ENCODE measurements at regions not wholly inside any gene's neighbourhood (a gene's known extent, or its start where the extent isn't known, plus 50 kb on each side); places are given as distances from the start of the nearest gene placed in this dataset.

GRCh38 chr10:20726381-20726780 lies 170.7 kb downstream of the NEBL start:
- no peak for DNase-seq

GRCh38 chr10:20714979-20715378 lies 182.1 kb downstream of the NEBL start:
- DNase-seq = no peak

GRCh38 chr10:20714518-20714917 lies 182.6 kb downstream of the NEBL start:
- DNase-seq = no peak

- no peak for DNase-seq
Observed at GRCh38 chr10:20713420-20713819, 183.7 kb downstream of the NEBL start.

- no peak for DNase-seq
Observed at GRCh38 chr10:20712774-20713173, 184.3 kb downstream of the NEBL start.

GRCh38 chr10:20709708-20710107 lies 187.4 kb downstream of the NEBL start:
- DNase-seq = no peak

- DNase-seq = no peak
Observed at GRCh38 chr10:20708305-20708704, 188.8 kb downstream of the NEBL start.

- no peak for DNase-seq
Observed at GRCh38 chr10:20707251-20707650, 189.9 kb downstream of the NEBL start.

GRCh38 chr10:20698837-20699236 lies 198.3 kb downstream of the NEBL start:
- no peak for DNase-seq

- DNase-seq = no peak
Observed at GRCh38 chr10:20694296-20694695, 202.8 kb downstream of the NEBL start.

- no peak for DNase-seq
Observed at GRCh38 chr10:20688797-20689544, 208.1 kb downstream of the NEBL start.

- no peak for DNase-seq
Observed at GRCh38 chr10:20686015-20686635, 211.0 kb downstream of the NEBL start.

- DNase-seq = no peak
Observed at GRCh38 chr10:20685462-20685861, 211.6 kb downstream of the NEBL start.

- DNase-seq = no peak
Observed at GRCh38 chr10:20683345-20683744, 213.8 kb downstream of the NEBL start.

- no peak for DNase-seq
Observed at GRCh38 chr10:20682782-20683181, 214.3 kb downstream of the NEBL start.

- no peak for DNase-seq
Observed at GRCh38 chr10:20677340-20677739, 219.8 kb downstream of the NEBL start.

- DNase-seq = no peak
Observed at GRCh38 chr10:20674926-20675325, 222.2 kb downstream of the NEBL start.

- DNase-seq = no peak
Observed at GRCh38 chr10:20673175-20673574, 223.9 kb downstream of the NEBL start.

- no peak for DNase-seq
Observed at GRCh38 chr10:20672741-20673140, 224.4 kb downstream of the NEBL start.

GRCh38 chr10:20670579-20670978 lies 226.5 kb downstream of the NEBL start:
- no peak for DNase-seq

- no peak for DNase-seq
Observed at GRCh38 chr10:20668985-20669384, 228.1 kb downstream of the NEBL start.

- DNase-seq = no peak
Observed at GRCh38 chr10:20662742-20663141, 234.4 kb downstream of the NEBL start.

- DNase-seq = no peak
Observed at GRCh38 chr10:20659225-20659624, 237.9 kb downstream of the NEBL start.

GRCh38 chr10:20658158-20658557 lies 239.0 kb downstream of the NEBL start:
- DNase-seq = no peak

- DNase-seq = no peak
Observed at GRCh38 chr10:20656886-20657285, 240.2 kb downstream of the NEBL start.

Measured in right forelimb (tissue), 1 donor.